ENCODE measurements at regions not wholly inside any gene's neighbourhood (a gene's known extent, or its start where the extent isn't known, plus 50 kb on each side); places are given as distances from the start of the nearest gene placed in this dataset.

- dilution Hi-C loops (cut with MboI; ENCODE audit: extremely low pct_ligation_motif_present, low sequenced_read_pairs) (no loop called here), intact Hi-C loops (cut with micrococcal nuclease) (no loop called here)
- Histone ChIP-seq H4K20me1 (replicated peaks; ENCODE audit: control insufficient read depth, extremely low read depth, insufficient read depth, low read length) (no peaks in the 10 kb centered on the region), H3K9me3 (replicated peaks; ENCODE audit: control insufficient read depth, insufficient read depth, low read length) (no peaks in the 10 kb centered on the region), H3K4me1 (ENCODE audit: control insufficient read depth, extremely low read depth, insufficient read depth, low read length) (no peaks in the 10 kb centered on the region), H3K9ac (replicated peaks; ENCODE audit: extremely low read depth, insufficient read depth, low read length) (no peak overlapping the region), H3K27ac (ENCODE audit: insufficient read depth, low read depth, low read length) (no peak overlapping the region), H3K4me3 (replicated peaks in 1 of 3; ENCODE audit: insufficient read depth in 1 of 3, low read depth in 1 of 3, low read length in 3 of 3) (no peak overlapping the region), H2AFZ (ENCODE audit: low read depth, low read length) (no peak overlapping the region), H3K27me3 (ENCODE audit: control insufficient read depth in 2 of 2, insufficient read depth in 2 of 2, low read length in 2 of 2) (no peaks in the 10 kb centered on the region), H3K79me2 (ENCODE audit: control insufficient read depth, insufficient read depth, low read length) (no peaks in the 10 kb centered on the region), H3K4me2 (ENCODE audit: insufficient read depth, low read length) (no peak overlapping the region), H3K9me1 (replicated peaks; ENCODE audit: control insufficient read depth, extremely low read depth, insufficient read depth, low read length) (no peaks in the 10 kb centered on the region), H3K36me3 (ENCODE audit: control insufficient read depth in 2 of 2, extremely low read depth in 1 of 2, insufficient read depth in 2 of 2, low read length in 2 of 2) (no peaks in the 10 kb centered on the region)
- POLR2A ChIA-PET: no interaction called here
- DNase-seq (ENCODE audit: low read depth, low spot score) (no peak), FAIRE-seq (no peak)
- CTCF ChIA-PET: no interaction called here
- BruUV-seq (replicated peaks): no TSS peak
- TF ChIP-seq POLR2AphosphoS5 (IDR thresholded peaks at IDR 0.05; ENCODE audit: insufficient read depth, low read depth, low read length) (no peak), CTCF (IDR thresholded peaks at IDR 0.05; ENCODE audit: extremely low read depth in 1 of 2, insufficient read depth in 1 of 2, low read depth in 1 of 2, low read length in 2 of 2) (no peak), GATA2 (IDR thresholded peaks at IDR 0.05; ENCODE audit: insufficient read depth, insufficient read length, low read depth, low read length) (no peak), FOS (IDR thresholded peaks at IDR 0.05; ENCODE audit: borderline replicate concordance, insufficient read depth, low read length) (no peak), POLR2A (IDR thresholded peaks at IDR 0.05; ENCODE audit: low read depth, low read length) (no peak), EZH2 (IDR thresholded peaks at IDR 0.05; ENCODE audit: borderline replicate concordance, low read depth, low read length, severe bottlenecking) (no peak), JUN (IDR thresholded peaks at IDR 0.05; ENCODE audit: borderline replicate concordance, insufficient read depth, insufficient read length, low read depth) (no peak), MYC (IDR thresholded peaks at IDR 0.05; ENCODE audit: low read depth, low read length) (no peak), MAX (IDR thresholded peaks at IDR 0.05; ENCODE audit: insufficient read depth, insufficient read length) (no peak)
Observed at GRCh38 chr11:103542851-103543250, 433.6 kb downstream of the DYNC2H1 start.
